NCI-H1105 (cell line): ENCODE measurements at regions not wholly inside any gene's neighbourhood (a gene's known extent, or its start where the extent isn't known, plus 50 kb on each side); places are given as distances from the start of the nearest gene placed in this dataset.
"Not testable (repeated sequence)": the region's sequence is repeated elsewhere in the genome, so short reads cannot be mapped to it uniquely, and the experiment has no call there.

Experiments used
- DNase-seq: peaks from one replicate; lab custom pipeline; 2025; lab: John Stamatoyannopoulos, UW

DNA sequence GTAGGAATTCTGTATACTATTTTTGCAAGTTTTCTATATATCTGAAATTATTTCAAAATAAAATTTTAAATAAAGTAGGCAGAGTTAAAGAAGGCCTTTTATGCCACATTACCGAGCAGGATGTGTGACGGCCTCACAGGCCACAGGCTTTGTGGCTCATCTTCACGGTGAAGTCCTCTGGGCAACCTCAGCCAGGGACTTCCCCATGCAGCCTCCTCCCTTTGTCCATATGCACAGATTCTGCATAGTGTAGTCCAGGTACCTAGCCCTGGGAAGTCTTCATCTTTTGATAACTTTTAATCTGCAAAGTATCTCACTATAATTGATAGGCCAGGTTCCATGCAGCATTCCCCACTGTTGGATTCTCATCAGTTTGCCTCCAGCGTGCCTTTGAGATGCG is 62.8 kb downstream of the ARHGAP11B start:
- not testable (repeated sequence) for DNase-seq

DNA sequence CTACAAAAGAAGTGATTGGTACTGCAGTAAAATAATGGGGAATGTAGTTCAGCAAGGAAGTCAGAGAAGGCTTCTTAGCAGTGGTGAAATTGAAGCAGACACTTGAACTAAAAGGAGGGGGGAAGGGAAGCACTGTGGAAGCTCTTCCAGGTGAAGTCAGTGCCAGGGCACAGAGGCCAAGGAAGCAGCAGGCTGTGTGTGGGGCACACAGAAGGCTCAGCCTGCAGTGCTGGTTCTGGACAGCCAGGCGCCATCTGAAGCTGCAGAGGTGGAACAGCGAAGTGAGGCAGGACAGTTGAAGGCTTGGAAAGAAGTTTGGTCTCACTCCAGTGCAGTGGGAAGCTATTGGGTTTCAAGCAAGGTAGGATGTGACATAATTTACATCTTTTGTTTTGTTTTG is 64.2 kb downstream of the ARHGAP11B start:
- DNase-seq, result not testable (repeated sequence)

DNA sequence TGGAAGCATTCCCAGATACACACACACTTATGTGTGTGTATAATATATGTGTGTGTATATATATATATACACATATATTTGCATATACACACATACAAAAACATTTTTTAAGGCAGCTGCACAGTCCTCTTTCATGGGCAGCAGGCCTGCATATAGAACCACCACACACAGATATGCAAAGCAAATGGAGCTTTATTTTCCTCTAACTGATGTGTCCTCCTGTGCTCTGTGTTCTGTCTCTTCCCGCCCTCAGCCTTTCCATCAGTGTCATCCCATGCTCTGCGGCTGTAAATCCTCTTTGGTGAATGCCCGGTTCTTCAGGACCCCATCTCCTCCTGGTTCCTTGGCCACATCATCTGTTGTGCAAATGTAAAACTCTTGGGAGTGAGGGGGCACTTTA is 69.9 kb downstream of the ARHGAP11B start:
- DNase-seq, result not testable (repeated sequence)

DNA sequence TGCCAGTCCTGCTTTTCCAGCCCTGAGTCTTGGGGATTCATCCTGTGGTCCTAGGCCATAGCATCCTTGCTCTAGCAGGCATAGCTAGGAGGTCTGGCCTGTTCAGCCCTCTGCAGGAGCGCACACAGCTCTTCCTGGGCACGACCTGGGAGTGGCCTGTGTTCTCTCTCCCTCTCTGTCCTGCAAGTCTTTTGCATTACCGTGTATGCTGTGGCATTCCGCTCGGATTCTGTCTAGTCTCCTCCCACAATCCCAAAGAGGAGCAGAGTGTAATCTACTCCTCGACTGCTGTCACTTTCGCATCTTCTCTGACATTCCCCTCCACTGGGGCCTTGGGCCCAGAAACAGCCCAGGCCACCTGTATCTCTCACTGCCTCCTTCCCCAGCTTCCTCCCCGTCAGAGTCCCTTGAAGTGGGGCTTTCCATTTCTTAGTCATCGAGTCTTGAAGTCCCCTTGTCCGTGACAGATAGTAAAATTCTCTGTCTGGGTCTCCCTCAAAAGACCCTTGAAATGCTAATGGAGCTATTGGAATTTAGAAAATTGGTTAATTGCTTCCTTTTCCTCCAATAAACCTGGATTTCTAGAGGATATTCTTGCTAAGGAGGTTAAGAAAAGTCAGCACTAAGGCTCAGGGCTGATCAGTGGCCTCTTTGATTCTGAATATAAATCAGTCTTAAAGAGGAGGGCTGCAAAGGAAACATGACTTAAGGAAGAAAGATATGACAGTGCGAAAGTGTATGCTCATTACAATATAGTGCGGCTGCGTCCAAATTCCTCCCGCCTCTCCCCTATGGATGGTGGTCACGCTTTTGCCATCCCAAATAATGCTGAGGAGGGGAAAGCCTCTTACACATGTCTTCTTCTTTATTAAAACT is 70.7 kb downstream of the ARHGAP11B start:
- not testable (repeated sequence) for DNase-seq

DNA sequence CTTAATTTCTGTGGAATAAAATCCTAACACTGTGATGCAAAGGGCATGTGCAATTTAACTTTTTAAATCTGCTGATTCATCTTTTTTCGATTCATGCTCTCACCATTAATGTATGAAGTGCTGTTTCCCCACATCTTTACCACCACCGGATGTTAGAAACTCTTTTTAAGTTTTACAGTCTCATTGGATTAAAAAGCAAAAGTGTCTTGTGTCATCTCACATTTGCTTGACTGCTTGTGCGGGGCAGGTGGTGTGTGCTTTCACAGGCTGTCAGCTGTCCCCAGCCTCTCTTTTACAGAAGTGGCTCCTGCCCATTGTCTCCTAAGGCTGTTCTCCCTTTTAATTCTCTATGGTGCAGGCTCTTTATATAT is 71.4 kb downstream of the ARHGAP11B start:
- DNase-seq, result not testable (repeated sequence)

DNA sequence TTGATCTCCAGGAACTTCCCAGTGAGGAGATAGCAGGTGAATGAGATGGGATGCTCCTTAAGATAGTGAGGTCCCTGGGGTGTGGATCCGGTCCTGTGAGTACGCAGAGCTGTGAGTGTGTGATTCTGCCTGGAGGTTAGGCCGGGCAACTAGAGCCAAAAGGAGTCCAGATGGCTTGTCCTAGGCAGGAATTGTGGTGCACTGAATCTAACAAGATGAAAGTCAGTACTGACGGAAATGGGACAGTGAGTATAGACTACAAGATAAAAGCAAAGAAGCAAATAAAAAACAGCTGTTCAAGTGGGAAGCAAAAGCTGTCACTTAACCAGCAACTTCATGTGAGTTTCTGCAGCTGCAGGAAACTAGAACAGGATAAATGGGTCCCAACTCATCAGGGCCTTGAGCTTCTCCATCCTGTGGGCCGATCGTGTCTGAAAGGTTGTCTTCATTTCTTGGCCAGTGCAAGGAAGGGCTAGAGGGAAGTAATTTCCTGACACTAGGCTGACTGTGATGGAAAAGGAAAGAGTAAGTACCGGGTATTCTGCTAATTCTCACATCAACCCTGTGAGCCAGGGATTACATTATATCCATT is 74.2 kb downstream of the ARHGAP11B start:
- DNase-seq, result not testable (repeated sequence)

DNA sequence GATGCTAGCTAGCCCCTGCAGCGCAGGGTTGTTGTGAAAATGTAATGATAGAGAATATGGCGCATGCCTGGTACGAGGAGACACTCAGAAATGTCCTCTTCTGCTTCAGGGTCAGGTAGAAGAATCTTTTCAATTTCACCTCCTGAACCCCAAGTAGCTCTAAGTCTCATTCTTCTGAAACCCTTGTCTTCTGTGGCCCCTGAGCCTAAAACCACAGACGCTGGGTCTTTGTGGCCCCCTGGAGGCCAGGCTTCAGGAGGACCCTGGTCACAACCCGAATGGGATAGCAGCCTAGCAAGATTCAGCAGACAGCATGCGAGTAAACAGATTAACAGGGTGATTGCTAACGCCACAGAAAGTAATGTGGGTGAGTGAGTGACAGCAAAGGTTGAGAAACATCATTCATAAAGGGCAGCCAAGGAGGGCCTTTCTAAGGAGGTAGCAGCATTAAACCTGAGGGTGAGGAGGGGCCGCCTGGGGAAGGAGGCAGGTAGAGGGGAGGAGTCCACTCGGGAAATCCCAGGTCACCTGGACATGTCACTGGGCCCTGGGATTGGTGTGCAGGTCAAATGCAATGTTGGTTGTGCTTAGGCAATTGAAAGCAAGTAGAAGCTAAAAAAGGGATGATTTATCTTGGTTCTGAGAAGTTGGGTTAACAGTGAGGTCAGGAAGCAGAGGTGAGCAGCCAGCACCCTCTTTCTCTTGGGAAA is 82.2 kb downstream of the ARHGAP11B start:
- DNase-seq, result not testable (repeated sequence)

DNA sequence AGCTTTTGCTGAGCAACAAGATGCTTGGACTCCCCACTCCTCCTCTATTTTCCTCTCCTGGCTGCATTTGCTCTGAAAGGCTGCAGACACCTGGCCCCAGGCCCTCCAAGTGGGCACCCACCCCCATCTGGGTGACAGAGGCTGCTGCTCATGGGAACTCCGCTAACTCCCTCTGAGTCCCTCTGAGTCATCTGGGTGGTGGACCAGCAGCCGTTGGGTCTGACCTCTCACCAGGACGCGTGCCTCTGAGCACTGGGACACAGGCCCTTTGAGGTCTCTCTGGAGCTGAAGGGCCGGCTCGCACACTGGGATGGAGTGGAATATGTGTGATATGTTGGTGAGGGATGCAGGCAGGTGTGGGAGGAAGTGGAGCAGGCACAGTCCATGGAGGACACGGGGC is 82.9 kb downstream of the ARHGAP11B start:
- not testable (repeated sequence) for DNase-seq

DNA sequence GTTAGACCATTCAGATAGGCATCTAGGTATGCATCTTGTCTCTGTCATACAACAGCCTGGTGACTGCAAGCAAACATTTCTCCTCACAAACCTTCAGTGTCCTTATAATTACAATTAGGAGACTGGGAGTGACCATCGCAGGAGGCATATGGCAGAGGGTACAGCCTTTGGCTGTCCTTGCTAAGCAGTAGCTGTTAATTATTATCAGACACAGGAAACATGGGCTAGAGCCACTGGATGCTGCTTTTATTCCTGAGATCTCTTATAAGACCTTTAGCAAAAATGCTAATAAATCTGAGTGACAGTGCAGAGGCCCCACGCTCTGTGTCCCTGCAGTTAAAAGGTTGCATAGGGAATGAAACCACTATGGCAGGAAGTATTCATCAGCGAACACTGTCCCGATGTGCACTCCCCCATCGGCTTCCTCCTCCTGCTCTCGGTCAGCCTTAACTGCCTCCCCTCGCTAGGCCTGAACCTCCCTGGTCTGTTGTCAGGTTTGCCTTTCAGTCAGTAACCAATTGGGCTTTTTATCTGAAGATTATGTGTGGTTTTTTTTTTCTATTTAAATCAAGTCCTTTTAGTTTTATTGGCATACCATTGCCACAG is 92.2 kb downstream of the ARHGAP11B start:
- DNase-seq, result not testable (repeated sequence)

DNA sequence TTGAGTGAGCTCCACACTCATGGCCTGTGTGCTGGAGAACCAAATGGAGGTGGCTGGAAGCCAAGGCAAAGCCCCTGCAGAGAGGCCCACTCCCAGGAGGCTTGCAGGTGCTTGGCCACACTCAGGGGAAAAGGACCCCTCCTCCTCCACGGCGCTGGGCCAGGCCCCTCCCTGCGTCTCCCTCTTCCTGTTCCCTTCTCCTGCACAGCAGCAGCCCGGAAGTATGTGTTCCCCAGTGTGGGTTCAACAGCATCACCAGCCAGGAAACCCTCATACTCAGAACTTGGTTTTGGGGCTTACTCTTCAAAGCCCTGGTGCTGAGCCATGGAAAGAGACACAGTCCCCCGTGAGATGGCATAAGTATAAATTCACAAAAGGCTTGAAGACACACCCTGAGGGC is 93.4 kb downstream of the ARHGAP11B start:
- not testable (repeated sequence) for DNase-seq

DNA sequence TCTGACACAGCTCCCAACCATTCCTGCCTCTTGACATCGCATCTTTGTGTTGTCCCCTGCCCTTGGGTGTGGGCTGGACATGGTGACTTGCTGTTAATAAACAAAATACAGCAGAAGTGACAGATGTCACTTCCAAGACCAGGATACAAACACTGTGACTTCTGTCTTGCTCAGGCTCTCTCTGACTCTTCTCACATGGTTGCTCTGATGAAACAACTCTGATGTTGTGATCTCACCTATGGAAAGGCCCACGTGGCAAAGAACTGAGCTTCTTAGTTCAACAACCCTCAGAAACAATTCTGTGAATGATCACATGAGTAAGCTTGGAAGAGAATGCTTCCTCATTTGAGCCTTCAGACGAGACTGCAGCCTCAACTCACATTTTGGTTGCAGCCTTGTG is 94.9 kb downstream of the ARHGAP11B start:
- not testable (repeated sequence) for DNase-seq

DNA sequence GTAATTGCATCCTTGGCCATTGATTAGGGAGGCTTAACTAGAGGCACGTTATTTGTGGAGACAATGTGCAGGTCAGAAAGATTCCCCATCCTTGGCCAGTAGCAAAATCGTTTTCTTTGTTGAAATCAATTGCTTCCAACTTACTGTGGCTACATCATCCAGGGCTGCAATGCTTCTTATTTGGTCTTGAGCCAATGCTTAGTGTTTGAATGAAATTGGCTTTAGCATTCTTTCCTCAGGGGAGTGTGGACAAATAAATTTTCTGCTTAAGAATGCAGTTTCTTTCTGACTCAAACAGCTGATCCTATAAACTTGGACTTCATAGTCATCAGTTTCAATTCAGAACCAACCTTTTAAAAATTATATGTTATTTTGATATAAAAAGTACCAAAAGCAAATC is 95.6 kb downstream of the ARHGAP11B start:
- DNase-seq, result not testable (repeated sequence)

DNA sequence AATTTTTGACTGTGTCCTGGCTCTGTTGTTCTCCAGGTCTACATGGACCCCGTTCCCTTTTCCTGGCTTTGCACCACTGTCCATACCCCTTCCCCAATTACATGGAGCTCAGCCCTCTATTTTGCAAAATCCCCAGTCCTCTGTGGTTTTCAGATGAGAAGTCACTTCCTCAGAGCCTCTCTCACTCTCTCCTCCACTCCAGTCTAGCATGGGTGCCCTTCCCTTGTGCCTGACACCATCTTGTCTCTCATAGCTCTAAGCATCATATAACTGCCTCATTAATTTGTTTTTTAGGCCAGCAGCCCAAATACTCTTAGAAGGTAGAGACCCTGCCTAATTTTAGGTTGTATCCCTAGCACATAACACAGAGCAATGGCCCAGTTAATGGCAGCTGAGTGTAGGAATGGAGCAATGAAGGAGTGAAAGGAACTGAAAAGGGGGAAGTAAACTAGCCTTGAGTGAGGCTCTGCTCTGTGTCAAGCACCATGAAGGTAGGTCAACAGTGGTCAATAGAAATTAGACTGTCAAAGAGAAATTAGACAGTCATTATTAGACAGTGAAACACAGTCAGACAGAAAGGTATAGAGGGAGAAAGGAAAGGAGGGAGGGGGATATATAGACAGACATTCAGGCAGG is 97.7 kb downstream of the ARHGAP11B start:
- not testable (repeated sequence) for DNase-seq

DNA sequence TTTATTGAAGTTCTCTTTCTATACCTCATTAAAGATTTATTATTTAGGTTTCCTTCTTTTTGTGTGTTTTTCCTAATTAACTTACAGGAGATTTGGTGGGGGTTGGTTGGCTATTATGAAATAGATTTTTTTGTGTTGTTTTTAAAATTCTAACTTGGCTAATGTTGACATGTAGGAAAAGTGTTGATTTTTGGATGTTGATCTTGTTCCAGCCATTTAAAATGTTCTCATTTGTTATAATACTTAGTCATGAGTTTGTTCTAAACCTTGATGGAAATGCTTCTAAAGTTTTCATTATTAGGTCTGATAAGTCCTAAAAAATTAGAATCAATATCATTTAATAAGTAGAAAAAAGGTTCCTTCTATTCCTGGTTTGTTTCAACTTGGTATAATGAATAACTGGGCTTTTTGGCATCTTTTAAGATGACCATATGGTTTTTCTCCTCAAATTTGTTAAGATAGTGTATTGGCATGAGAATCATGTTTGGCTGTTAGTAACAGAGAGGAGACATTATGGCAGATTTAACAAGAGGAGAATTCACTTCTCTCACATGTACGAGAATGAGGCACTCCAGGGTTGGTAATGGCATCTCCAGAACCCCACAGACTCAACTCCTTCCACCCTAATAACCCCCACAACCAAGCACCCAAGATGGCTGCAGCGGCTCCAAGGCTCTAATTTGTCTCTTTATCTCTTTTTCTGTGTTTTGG is 104.1 kb downstream of the ARHGAP11B start:
- not testable (repeated sequence) for DNase-seq

DNA sequence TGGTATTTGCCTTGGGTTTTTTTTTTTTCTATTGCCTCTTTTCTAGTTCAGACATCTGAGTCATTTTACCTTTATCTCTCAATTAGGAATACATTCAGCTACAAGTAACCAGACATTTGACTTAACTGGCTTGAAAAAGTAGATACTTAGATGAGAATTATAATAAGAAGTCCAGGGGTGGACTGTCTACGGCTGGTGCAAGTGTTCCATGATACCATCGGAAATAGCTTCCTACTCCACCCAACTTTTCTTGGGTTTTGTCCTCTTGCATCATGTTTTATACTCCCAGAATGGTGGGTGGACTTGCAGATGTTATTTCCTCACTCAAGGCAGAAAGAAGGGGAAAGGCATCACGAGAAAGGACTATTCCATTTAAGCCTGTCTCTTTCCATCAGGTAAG is 104.7 kb downstream of the ARHGAP11B start:
- DNase-seq, result not testable (repeated sequence)

DNA sequence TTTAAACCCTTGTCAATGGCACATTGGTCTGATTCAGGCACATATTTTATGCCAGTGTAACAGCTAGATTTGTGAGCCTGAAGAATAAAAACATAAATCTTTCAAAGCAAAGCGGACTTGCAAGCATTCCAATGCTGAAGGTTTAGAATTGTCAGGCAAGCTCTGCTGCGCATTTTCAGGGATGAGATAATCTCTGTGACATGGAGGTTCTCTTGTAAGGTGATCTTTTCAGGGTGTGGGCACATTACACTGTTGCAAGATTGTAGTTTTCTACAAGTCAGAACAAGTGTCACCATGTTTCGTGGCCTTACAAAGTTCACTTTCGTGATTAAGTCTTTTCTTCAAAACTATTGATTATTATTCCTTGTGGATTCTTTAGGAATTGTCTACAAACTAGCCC is 106.2 kb downstream of the ARHGAP11B start:
- not testable (repeated sequence) for DNase-seq

DNA sequence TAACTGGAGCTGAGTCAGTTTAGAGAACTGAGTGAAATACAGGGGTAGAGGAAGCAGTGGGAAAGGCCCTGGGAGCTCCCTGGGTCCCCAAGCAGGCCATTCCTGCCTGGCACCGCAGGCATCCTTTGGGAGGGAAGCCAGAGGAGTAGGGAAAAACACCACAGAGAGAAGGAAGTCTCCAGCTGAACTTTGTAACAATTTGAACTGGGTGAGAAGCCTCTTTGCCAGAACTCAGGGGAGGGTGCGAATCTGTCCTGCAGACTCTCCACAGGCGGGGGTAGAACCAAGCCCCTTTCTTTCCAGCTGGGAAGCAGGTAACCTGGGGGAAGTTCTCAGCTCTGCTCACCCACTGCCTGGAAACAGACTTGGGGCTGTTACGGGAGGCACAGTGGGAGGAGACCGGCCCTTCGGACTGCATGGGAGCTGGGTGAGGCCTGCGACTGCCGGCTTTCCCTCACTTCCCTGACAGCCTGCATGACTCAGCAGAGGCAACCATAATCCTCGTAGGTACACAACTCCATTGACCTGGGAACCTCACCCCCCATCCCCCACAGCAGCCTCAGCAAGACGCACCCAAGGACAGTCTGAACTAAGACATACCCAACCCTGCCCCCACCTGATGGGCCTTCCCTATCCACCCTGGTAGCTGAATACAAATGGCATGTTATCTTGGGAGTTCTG is 110.1 kb downstream of the ARHGAP11B start:
- DNase-seq, result not testable (repeated sequence)

DNA sequence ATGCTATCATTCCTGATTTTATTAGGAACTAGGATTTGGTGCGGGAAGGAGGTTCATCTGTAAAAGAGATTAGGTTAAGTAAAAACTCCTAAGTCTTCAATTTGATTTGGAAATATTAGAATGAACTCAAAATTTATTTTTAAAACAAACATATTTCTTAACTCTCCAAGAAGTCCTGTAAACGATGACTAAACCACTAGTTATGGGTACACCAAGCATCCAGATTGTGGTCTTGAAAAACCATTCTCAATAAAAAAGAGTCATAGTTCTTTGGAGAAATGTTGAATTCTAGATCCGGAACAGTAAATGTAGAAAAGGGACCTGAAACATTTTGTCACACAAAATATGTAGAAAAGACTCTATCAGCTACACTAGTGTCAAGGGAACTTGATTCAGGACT is 116.9 kb downstream of the ARHGAP11B start:
- not testable (repeated sequence) for DNase-seq

DNA sequence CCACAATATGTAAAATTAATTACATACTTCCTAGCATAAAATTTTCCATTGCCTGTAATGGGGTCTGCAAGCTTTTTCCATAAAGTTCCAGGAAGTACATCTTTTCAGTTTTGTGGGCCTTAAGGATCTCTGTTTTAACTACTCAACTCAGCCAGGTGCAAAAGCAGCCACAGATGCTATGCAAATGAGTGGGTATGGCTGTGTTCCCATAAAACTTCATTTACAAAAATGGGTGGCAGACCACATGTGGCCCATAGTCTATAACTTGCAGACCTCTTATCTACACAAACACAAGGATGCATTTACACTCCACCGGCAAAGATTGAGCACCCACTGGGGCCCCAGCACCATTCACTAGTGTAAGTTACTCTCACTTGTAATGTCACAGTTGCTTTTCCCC is 123.1 kb downstream of the ARHGAP11B start:
- DNase-seq, result not testable (repeated sequence)

DNA sequence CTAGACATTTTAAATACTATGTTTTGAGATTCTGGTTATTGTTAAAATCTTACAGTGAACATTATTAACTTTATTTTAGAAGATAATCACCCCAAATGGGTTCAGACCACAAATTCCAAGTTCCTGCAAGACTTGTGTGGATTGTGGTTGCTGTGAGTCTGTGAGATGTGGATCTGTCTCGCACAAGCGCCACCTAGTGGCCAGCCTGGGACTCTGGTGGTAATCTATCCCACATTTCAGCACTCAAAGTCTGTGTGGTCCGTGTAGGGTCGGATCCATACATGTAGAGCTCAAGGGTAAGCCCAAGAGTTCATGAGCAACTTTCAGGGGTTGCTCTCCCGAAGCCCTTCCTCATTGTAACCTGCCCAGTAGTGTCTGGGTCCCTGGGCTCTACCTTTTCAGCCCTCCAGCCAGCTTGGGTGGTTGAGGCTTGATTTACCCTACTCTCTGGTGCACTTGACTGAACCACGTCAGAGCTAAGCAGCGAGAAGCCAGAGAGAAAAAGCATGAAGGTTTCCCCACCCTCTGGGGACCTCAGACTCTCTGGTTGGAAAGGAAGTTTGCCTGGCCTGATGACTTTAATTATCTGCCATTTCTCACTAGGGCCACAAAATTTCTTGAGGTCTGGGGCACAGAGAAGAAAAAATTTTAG is 129.2 kb downstream of the ARHGAP11B start:
- DNase-seq, result not testable (repeated sequence)
